ENCODE measurements at regions not wholly inside any gene's neighbourhood (a gene's known extent, or its start where the extent isn't known, plus 50 kb on each side); places are given as distances from the start of the nearest gene placed in this dataset.

- FAIRE-seq = no peak
Measured at GRCh38 chr3:4078903-4079302, 224.3 kb upstream of the SETMAR start.

GRCh38 chr3:4079339-4080195 lies 223.6 kb upstream of the SETMAR start:
- Histone ChIP-seq H3K9me3 (no peaks in the 10 kb centered on the region; the same call in 2 of the 3 replicates), H3K4me3 (no peak overlapping the region), H3K4me1 (no peaks in the 10 kb centered on the region), H3K27ac (no peak overlapping the region), H3K4me2 (no peak overlapping the region)
- FAIRE-seq (no peak), ATAC-seq (no peak), DNase-seq (ENCODE audit: low read depth in 1 of 2, low spot score in 1 of 2) (no peak)
- POLR2A ChIA-PET = no interaction called here
- CTCF ChIA-PET = interaction anchor here (1.5 kb wide), 1 partner anchor 11 kb away, joined by 3 read pairs; no protein-coding TSS in a partner anchor
- WGBS (ENCODE audit: missing lambda C conversion rate) = 12% methylated on average over 6 of the region's 6 CpGs
- TF ChIP-seq NFE2L2 (conservative IDR thresholded peaks at IDR 0.05; ENCODE audit: low read length) = no peak
- no peak for TF ChIP-seq MAX (IDR thresholded peaks at IDR 0.05)
- no peak for TF ChIP-seq CBX8 (IDR thresholded peaks at IDR 0.05)
- TF ChIP-seq POLR2AphosphoS2 (conservative IDR thresholded peaks at IDR 0.05; ENCODE audit: low read length) = no peak
- no peak for TF ChIP-seq POLR2A (IDR thresholded peaks at IDR 0.05; ENCODE audit: low read length)
- no peak for TF ChIP-seq NPAS2 (CRISPR knock-in tag; IDR thresholded peaks at IDR 0.05; ENCODE audit: borderline replicate concordance)
- no peak for TF ChIP-seq NR3C1 (IDR thresholded peaks at IDR 0.05)
- TF ChIP-seq CTCF (IDR thresholded peaks at IDR 0.05) = no peak
- TF ChIP-seq ZNF302 (CRISPR knock-in tag; IDR thresholded peaks at IDR 0.05) = no peak
- no peak for TF ChIP-seq HOXB13 (CRISPR knock-in tag; IDR thresholded peaks at IDR 0.05; ENCODE audit: low read depth)
- no peak for TF ChIP-seq KDM5A (IDR thresholded peaks at IDR 0.05)
- TF ChIP-seq MAFK (IDR thresholded peaks at IDR 0.05; ENCODE audit: partially characterized antibody) = no peak
- TF ChIP-seq ZFP36 (IDR thresholded peaks at IDR 0.05; ENCODE audit: borderline replicate concordance, partially characterized antibody) = no peak
- TF ChIP-seq TFCP2L1 (CRISPR knock-in tag; IDR thresholded peaks at IDR 0.05) = no peak
- TF ChIP-seq RAD21 (conservative IDR thresholded peaks at IDR 0.05 in 1 of 2, IDR thresholded peaks at IDR 0.05 in 1 of 2) = no peak
- no peak for TF ChIP-seq ELK1 (IDR thresholded peaks at IDR 0.05; ENCODE audit: low read depth, low read length)

More at GRCh38 chr3:4078903-4079302, 224.3 kb upstream of the SETMAR start:
- CTCF ChIA-PET = interaction anchor here (1.5 kb wide), 1 partner anchor 10 kb away, joined by 3 read pairs; no protein-coding TSS in a partner anchor
- POLR2A ChIA-PET = no interaction called here
- no peak overlapping the region for H3K27ac ChIP-seq
- no peak overlapping the region for H3K4me2 ChIP-seq
- DNase-seq (ENCODE audit: low read depth in 1 of 2, low spot score in 1 of 2) (no peak), ATAC-seq (no peak)
- WGBS (ENCODE audit: missing lambda C conversion rate) = 26% methylated on average over 8 of the region's 8 CpGs
- no peaks in the 10 kb centered on the region; the same call in 2 of the 3 replicates for H3K9me3 ChIP-seq
- TF ChIP-seq TFCP2L1 (CRISPR knock-in tag; IDR thresholded peaks at IDR 0.05) (no peak), RARB (CRISPR knock-in tag; IDR thresholded peaks at IDR 0.05) (no peak), ZNF302 (CRISPR knock-in tag; IDR thresholded peaks at IDR 0.05) (no peak), KDM1A (IDR thresholded peaks at IDR 0.05; ENCODE audit: low read depth) (no peak), CBX2 (IDR thresholded peaks at IDR 0.05; ENCODE audit: borderline replicate concordance, low read depth) (no peak), CBX8 (IDR thresholded peaks at IDR 0.05) (no peak), RFX5 (IDR thresholded peaks at IDR 0.05) (no peak), PHF8 (IDR thresholded peaks at IDR 0.05; ENCODE audit: borderline replicate concordance, low read depth) (no peak), KDM5A (IDR thresholded peaks at IDR 0.05) (no peak), HOXA7 (CRISPR knock-in tag; IDR thresholded peaks at IDR 0.05) (no peak), PBX3 (IDR thresholded peaks at IDR 0.05) (no peak), CEBPB (IDR thresholded peaks at IDR 0.05) (no peak), ELK1 (IDR thresholded peaks at IDR 0.05; ENCODE audit: low read depth, low read length) (no peak), CTCF (IDR thresholded peaks at IDR 0.05) (no peak), MYC (IDR thresholded peaks at IDR 0.05; ENCODE audit: borderline replicate concordance, low read length) (no peak), POLR2AphosphoS2 (conservative IDR thresholded peaks at IDR 0.05; ENCODE audit: low read length) (no peak), MAZ (IDR thresholded peaks at IDR 0.05; ENCODE audit: borderline replicate concordance, low read depth, low read length) (no peak)
- H3K4me1 ChIP-seq = no peaks in the 10 kb centered on the region
- H3K4me3 ChIP-seq = no peak overlapping the region

Data from A549 (cell line).